Trophoblast cell (in vitro differentiated cells and primary cell): ENCODE measurements at regions not wholly inside any gene's neighbourhood (a gene's known extent, or its start where the extent isn't known, plus 50 kb on each side); places are given as distances from the start of the nearest gene placed in this dataset.

ENCODE experiments used
- DNase-seq, 2 donors: peaks; one replicate each; pipeline ENCODE4 v3.0.0-alpha.2; 2016
- H2AFZ ChIP-seq: 2 replicates; pipeline ENCODE4 v1.6.1; 2013; ENCODE audit warnings: low read length, moderate library complexity, mild to moderate bottlenecking; ENCODE audit not compliant: insufficient read depth, poor library complexity
- H2AK5ac ChIP-seq: 2 replicates; pipeline ENCODE4 v1.6.1; 2013; ENCODE audit warnings: mild to moderate bottlenecking, low read length
- H2BK120ac ChIP-seq: 2 replicates; pipeline ENCODE4 v1.6.1; 2013; ENCODE audit warnings: low read length, mild to moderate bottlenecking, moderate library complexity; ENCODE audit not compliant: insufficient read depth, poor library complexity
- H2BK12ac ChIP-seq: 2 replicates; pipeline ENCODE4 v1.6.1; 2013; ENCODE audit warnings: mild to moderate bottlenecking, low read length, moderate library complexity
- H2BK5ac ChIP-seq: 2 replicates; pipeline ENCODE4 v1.6.1; 2013; ENCODE audit warnings: low read length, low read depth, moderate library complexity, mild to moderate bottlenecking; ENCODE audit not compliant: poor library complexity
- H3K14ac ChIP-seq: 2 replicates; pipeline ENCODE4 v1.6.1; 2013; ENCODE audit warnings: mild to moderate bottlenecking, low read length
- H3K18ac ChIP-seq: 2 replicates; pipeline ENCODE4 v1.6.1; 2013; ENCODE audit warnings: mild to moderate bottlenecking, low read length
- H3K23ac ChIP-seq: 2 replicates; pipeline ENCODE4 v1.6.1; 2013; ENCODE audit warnings: low read length
- H3K27ac ChIP-seq: 2 replicates; pipeline ENCODE4 v1.5.1; 2013; ENCODE audit warnings: low read depth, mild to moderate bottlenecking, inconsistent platforms, low read length, moderate library complexity
- H3K27me3 ChIP-seq: 2 replicates; pipeline ENCODE4 v1.6.1; 2013; ENCODE audit warnings: inconsistent platforms, mild to moderate bottlenecking, low read length, moderate library complexity; ENCODE audit not compliant: insufficient read depth
- H3K36me3 ChIP-seq, 2 experiments: 1 replicate in 1 of 2; 2 replicates in 1 of 2; pipeline ENCODE4 v1.6.1; 2013; ENCODE audit warnings: low read length in 2 of 2, mild to moderate bottlenecking in 2 of 2, moderate library complexity in 1 of 2; ENCODE audit not compliant: insufficient read depth in 2 of 2, control insufficient read depth in 1 of 2
- H3K4ac ChIP-seq: 2 replicates; pipeline ENCODE4 v1.6.1; 2013; ENCODE audit warnings: low read depth, mild to moderate bottlenecking, low read length, moderate library complexity
- H3K4me1 ChIP-seq, 2 experiments: 1 replicate in 1 of 2; 2 replicates in 1 of 2; pipeline ENCODE4 v1.6.1; 2013; ENCODE audit warnings: low read length in 2 of 2, mild to moderate bottlenecking in 2 of 2, moderate library complexity in 1 of 2; ENCODE audit not compliant: insufficient read depth in 2 of 2, control insufficient read depth in 1 of 2
- H3K4me2 ChIP-seq: 2 replicates; pipeline ENCODE4 v1.6.1; 2013; ENCODE audit warnings: inconsistent platforms, mild to moderate bottlenecking, low read length, moderate library complexity
- H3K4me3 ChIP-seq: 2 replicates; pipeline ENCODE4 v1.5.1; 2013; ENCODE audit warnings: mild to moderate bottlenecking, low read depth, low read length, inconsistent platforms
- H3K79me1 ChIP-seq: one replicate; pipeline ENCODE4 v1.6.1; 2013; ENCODE audit warnings: low read length
- H3K79me2 ChIP-seq: 2 replicates; pipeline ENCODE4 v1.6.1; 2013; ENCODE audit warnings: low read length, mild to moderate bottlenecking; ENCODE audit not compliant: control insufficient read depth, insufficient read depth, poor library complexity
- H3K9ac ChIP-seq: 2 replicates; pipeline ENCODE4 v1.6.1; 2013; ENCODE audit warnings: mild to moderate bottlenecking, low read length
- H3K9me3 ChIP-seq: 2 replicates; pipeline ENCODE4 v1.6.1; 2013; ENCODE audit warnings: low read depth, mild to moderate bottlenecking, control low read depth, inconsistent platforms, low read length; ENCODE audit not compliant: insufficient read depth
- H4K12ac ChIP-seq: 2 replicates; pipeline ENCODE4 v1.6.1; 2013; ENCODE audit warnings: low read depth, mild to moderate bottlenecking, low read length, moderate library complexity
- H4K8ac ChIP-seq: 2 replicates; pipeline ENCODE4 v1.6.1; 2013; ENCODE audit warnings: low read depth, mild to moderate bottlenecking, low read length, moderate library complexity
- H4K91ac ChIP-seq: one replicate; pipeline ENCODE4 v1.6.1; 2013; ENCODE audit warnings: low read depth, mild to moderate bottlenecking, low read length, moderate library complexity
- WGBS: extraction: QIAGEN DNeasy Blood & Tissue Kit; methylation state at CpG from one replicate; pipeline ENCODE4 v1.1.7; 2013; ENCODE audit warnings: missing lambda C conversion rate; ENCODE audit not compliant: insufficient read length, insufficient coverage; ENCODE audit errors: extremely low coverage; 5-methylcytosine and 5-hydroxymethylcytosine counted together

GRCh38 chr17:13209081-13209480 is 191.3 kb upstream of the ELAC2 start:
- H3K79me1 ChIP-seq: peaks cover 7% of the 10 kb centered on the region
- no peak overlapping the region for H2BK5ac ChIP-seq
- no peak overlapping the region for H3K14ac ChIP-seq
- no peak overlapping the region for H2AFZ ChIP-seq
- peaks cover 2 to 5% of the 10 kb centered on the region in 2 experiments for H3K4me1 ChIP-seq
- H2BK12ac ChIP-seq: no peak overlapping the region
- no peaks in the 10 kb centered on the region for H3K27me3 ChIP-seq
- no peaks in the 10 kb centered on the region for H3K36me3 ChIP-seq
- no peak overlapping the region for H3K4me3 ChIP-seq
- no peak overlapping the region for H3K27ac ChIP-seq
- H2AK5ac ChIP-seq: no peak overlapping the region
- no peak overlapping the region for H4K8ac ChIP-seq
- H3K23ac ChIP-seq: no peak overlapping the region
- H3K9ac ChIP-seq: no peak overlapping the region
- H3K18ac ChIP-seq: no peak overlapping the region
- H2BK120ac ChIP-seq: no peak overlapping the region
- no peak overlapping the region for H4K12ac ChIP-seq
- peak in 1 of 2 donors; percentile 68 for DNase-seq
- WGBS: no CpG with 5 or more reads among the region's 3 CpGs
- H4K91ac ChIP-seq: no peak overlapping the region
- no peaks in the 10 kb centered on the region for H3K79me2 ChIP-seq
- no peak overlapping the region for H3K4me2 ChIP-seq
- no peaks in the 10 kb centered on the region for H3K9me3 ChIP-seq
- no peak overlapping the region for H3K4ac ChIP-seq

- Histone ChIP-seq H2BK120ac (peak overlapping the region; percentile 57), H3K36me3 (no peaks in the 10 kb centered on the region), H3K9ac (no peak overlapping the region), H4K12ac (no peak overlapping the region), H3K27ac (peak overlapping the region; percentile 82), H3K79me2 (no peaks in the 10 kb centered on the region), H3K18ac (no peak overlapping the region), H3K79me1 (peaks cover 7% of the 10 kb centered on the region), H3K4ac (no peak overlapping the region), H3K27me3 (no peaks in the 10 kb centered on the region), H2AFZ (no peak overlapping the region), H2BK5ac (peak overlapping the region; percentile 25), H3K4me1 (peaks cover 4 to 12% of the 10 kb centered on the region in 2 experiments), H2AK5ac (no peak overlapping the region), H4K91ac (no peak overlapping the region), H4K8ac (no peak overlapping the region), H2BK12ac (peak overlapping the region; percentile 45), H3K4me3 (no peak overlapping the region), H3K14ac (no peak overlapping the region), H3K4me2 (peak overlapping the region; percentile 40), H3K23ac (no peak overlapping the region), H3K9me3 (no peaks in the 10 kb centered on the region)
- 100% methylated on average over 2 of the region's 8 CpGs for WGBS
- peak; percentile 80 to 94 for DNase-seq
These were observed 186.9 kb upstream of the ELAC2 start for GRCh38 chr17:13204607-13205237.

- no peak overlapping the region for H3K4me3 ChIP-seq
- peaks cover 4 to 12% of the 10 kb centered on the region in 2 experiments for H3K4me1 ChIP-seq
- no peak overlapping the region for H4K8ac ChIP-seq
- H3K23ac ChIP-seq: no peak overlapping the region
- no peaks in the 10 kb centered on the region for H3K27me3 ChIP-seq
- no peaks in the 10 kb centered on the region for H3K36me3 ChIP-seq
- no peak overlapping the region for H3K18ac ChIP-seq
- H3K27ac ChIP-seq: no peak overlapping the region
- no peak overlapping the region for H2BK12ac ChIP-seq
- no peak overlapping the region for H3K4ac ChIP-seq
- no peak overlapping the region for H2BK120ac ChIP-seq
- DNase-seq: no peak
- no peak overlapping the region for H3K14ac ChIP-seq
- peaks cover 7% of the 10 kb centered on the region for H3K79me1 ChIP-seq
- no CpG with 5 or more reads among the region's 2 CpGs for WGBS
- no peak overlapping the region for H2AFZ ChIP-seq
- H3K4me2 ChIP-seq: no peak overlapping the region
- no peak overlapping the region for H2BK5ac ChIP-seq
- H2AK5ac ChIP-seq: no peak overlapping the region
- no peak overlapping the region for H3K9ac ChIP-seq
- H4K91ac ChIP-seq: no peak overlapping the region
- no peaks in the 10 kb centered on the region for H3K79me2 ChIP-seq
- no peaks in the 10 kb centered on the region for H3K9me3 ChIP-seq
- no peak overlapping the region for H4K12ac ChIP-seq
These were observed 185.0 kb upstream of the ELAC2 start for GRCh38 chr17:13202835-13203234.

GRCh38 chr17:13200671-13201070 is 182.8 kb upstream of the ELAC2 start:
- H3K14ac ChIP-seq: no peak overlapping the region
- no peak overlapping the region for H2BK12ac ChIP-seq
- H3K27ac ChIP-seq: no peak overlapping the region
- H4K8ac ChIP-seq: no peak overlapping the region
- H3K9me3 ChIP-seq: no peaks in the 10 kb centered on the region
- no peak overlapping the region for H2AFZ ChIP-seq
- no peak overlapping the region for H4K91ac ChIP-seq
- no peak overlapping the region for H4K12ac ChIP-seq
- H3K9ac ChIP-seq: no peak overlapping the region
- DNase-seq: no peak
- no peak overlapping the region for H3K4me3 ChIP-seq
- no peak overlapping the region for H2BK5ac ChIP-seq
- H3K4me2 ChIP-seq: no peak overlapping the region
- peaks cover 4 to 12% of the 10 kb centered on the region in 2 experiments for H3K4me1 ChIP-seq
- H3K79me2 ChIP-seq: no peaks in the 10 kb centered on the region
- H3K79me1 ChIP-seq: peaks cover 4% of the 10 kb centered on the region
- H2BK120ac ChIP-seq: no peak overlapping the region
- H3K4ac ChIP-seq: no peak overlapping the region
- no peak overlapping the region for H3K18ac ChIP-seq
- H3K23ac ChIP-seq: no peak overlapping the region
- no CpG with 5 or more reads among the region's 1 CpG for WGBS
- H3K27me3 ChIP-seq: no peaks in the 10 kb centered on the region
- H2AK5ac ChIP-seq: no peak overlapping the region
- no peaks in the 10 kb centered on the region for H3K36me3 ChIP-seq
